ENCODE measurements at regions not wholly inside any gene's neighbourhood (a gene's known extent, or its start where the extent isn't known, plus 50 kb on each side); places are given as distances from the start of the nearest gene placed in this dataset.

GRCh38 chr3:126287536-126288241 lies 69.5 kb downstream of the KLF15 start:
- Histone ChIP-seq H3K79me2 (ENCODE audit: insufficient read depth, low read length) (no peaks in the 10 kb centered on the region), H3K9ac (ENCODE audit: low read length) (peak overlapping the region; percentile 69), H3K27ac (ENCODE audit: low read depth, low read length) (no peak overlapping the region), H3K9me3 (ENCODE audit: insufficient read depth, low read depth, low read length) (no peaks in the 10 kb centered on the region), H3K36me3 (ENCODE audit: insufficient read depth, low read length) (no peaks in the 10 kb centered on the region), H3K4me2 (ENCODE audit: low read length) (peak overlapping the region; percentile 91), H3K4me3 (ENCODE audit: insufficient read depth, low read depth, low read length) (peak overlapping the region; percentile 58), H3K4me1 (ENCODE audit: insufficient read depth, low read length) (peaks cover 10% of the 10 kb centered on the region), H3K27me3 (ENCODE audit: insufficient read depth, low read length) (peaks cover 40% of the 10 kb centered on the region), H4K20me1 (ENCODE audit: insufficient read depth, low read length) (no peaks in the 10 kb centered on the region), H2AFZ (ENCODE audit: low read depth, low read length) (peak overlapping the region; percentile 79)
- FAIRE-seq (no peak), DNase-seq (ENCODE audit: low read depth) (peak; percentile 42)
- TF ChIP-seq, protein P1, sequence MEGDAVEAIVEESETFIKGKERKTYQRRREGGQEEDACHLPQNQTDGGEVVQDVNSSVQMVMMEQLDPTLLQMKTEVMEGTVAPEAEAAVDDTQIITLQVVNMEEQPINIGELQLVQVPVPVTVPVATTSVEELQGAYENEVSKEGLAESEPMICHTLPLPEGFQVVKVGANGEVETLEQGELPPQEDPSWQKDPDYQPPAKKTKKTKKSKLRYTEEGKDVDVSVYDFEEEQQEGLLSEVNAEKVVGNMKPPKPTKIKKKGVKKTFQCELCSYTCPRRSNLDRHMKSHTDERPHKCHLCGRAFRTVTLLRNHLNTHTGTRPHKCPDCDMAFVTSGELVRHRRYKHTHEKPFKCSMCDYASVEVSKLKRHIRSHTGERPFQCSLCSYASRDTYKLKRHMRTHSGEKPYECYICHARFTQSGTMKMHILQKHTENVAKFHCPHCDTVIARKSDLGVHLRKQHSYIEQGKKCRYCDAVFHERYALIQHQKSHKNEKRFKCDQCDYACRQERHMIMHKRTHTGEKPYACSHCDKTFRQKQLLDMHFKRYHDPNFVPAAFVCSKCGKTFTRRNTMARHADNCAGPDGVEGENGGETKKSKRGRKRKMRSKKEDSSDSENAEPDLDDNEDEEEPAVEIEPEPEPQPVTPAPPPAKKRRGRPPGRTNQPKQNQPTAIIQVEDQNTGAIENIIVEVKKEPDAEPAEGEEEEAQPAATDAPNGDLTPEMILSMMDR (IDR thresholded peaks at IDR 0.05; ENCODE audit: insufficient read depth, low read depth, low read length), result no peak
- TF ChIP-seq EZH2 (IDR thresholded peaks at IDR 0.05; ENCODE audit: insufficient read depth, low read length), result no peak
- H3K36me3 Mint-ChIP-seq (ENCODE audit: low read depth, unreplicated experiment), result no peaks in the 10 kb centered on the region
- peak overlapping the region; percentile 54 for H3K4me3 Mint-ChIP-seq (ENCODE audit: unreplicated experiment)
- no peak overlapping the region for H3K27ac Mint-ChIP-seq (ENCODE audit: unreplicated experiment)
- H3K9me3 Mint-ChIP-seq (ENCODE audit: unreplicated experiment), result no peaks in the 10 kb centered on the region
- peaks cover 1% of the 10 kb centered on the region for H3K4me1 Mint-ChIP-seq (ENCODE audit: low read depth, unreplicated experiment)
- peaks cover 34% of the 10 kb centered on the region for H3K27me3 Mint-ChIP-seq (ENCODE audit: low read depth, unreplicated experiment)

DNA sequence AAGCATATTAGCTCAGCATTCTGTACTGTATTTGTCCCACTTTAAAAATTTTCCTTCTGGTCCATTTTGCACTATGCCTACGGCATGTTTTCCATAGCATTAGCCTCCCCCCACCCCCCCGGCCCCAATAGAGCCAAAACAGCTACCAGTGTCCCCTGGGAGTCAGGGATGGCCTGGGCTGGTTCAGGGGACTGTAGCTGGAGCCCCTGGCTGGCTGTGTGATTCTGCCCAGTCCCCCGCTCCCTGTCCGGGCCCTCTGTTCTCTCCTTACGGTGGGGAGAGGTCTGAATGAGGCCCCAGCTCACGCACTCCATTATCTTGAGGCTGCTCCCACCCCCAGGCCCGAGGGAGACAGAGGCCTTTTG lies 70.1 kb downstream of the KLF15 start:
- Histone ChIP-seq H3K27me3 (ENCODE audit: insufficient read depth, low read length) (peaks cover 40% of the 10 kb centered on the region), H3K4me1 (ENCODE audit: insufficient read depth, low read length) (peaks cover 10% of the 10 kb centered on the region), H4K20me1 (ENCODE audit: insufficient read depth, low read length) (no peaks in the 10 kb centered on the region), H3K4me2 (ENCODE audit: low read length) (peak overlapping the region; percentile 91), H3K9ac (ENCODE audit: low read length) (peak overlapping the region; percentile 69), H2AFZ (ENCODE audit: low read depth, low read length) (peak overlapping the region; percentile 79), H3K36me3 (ENCODE audit: insufficient read depth, low read length) (no peaks in the 10 kb centered on the region), H3K27ac (ENCODE audit: low read depth, low read length) (no peak overlapping the region), H3K79me2 (ENCODE audit: insufficient read depth, low read length) (no peaks in the 10 kb centered on the region), H3K4me3 (ENCODE audit: insufficient read depth, low read depth, low read length) (peak overlapping the region; percentile 58), H3K9me3 (ENCODE audit: insufficient read depth, low read depth, low read length) (no peaks in the 10 kb centered on the region)
- DNase-seq (ENCODE audit: low read depth) (no peak), FAIRE-seq (no peak)
- Mint-ChIP-seq H3K4me3 (ENCODE audit: unreplicated experiment) (peak overlapping the region; percentile 54), H3K4me1 (ENCODE audit: low read depth, unreplicated experiment) (no peaks in the 10 kb centered on the region), H3K27ac (ENCODE audit: unreplicated experiment) (no peak overlapping the region), H3K9me3 (ENCODE audit: unreplicated experiment) (no peaks in the 10 kb centered on the region), H3K36me3 (ENCODE audit: low read depth, unreplicated experiment) (no peaks in the 10 kb centered on the region), H3K27me3 (ENCODE audit: low read depth, unreplicated experiment) (peaks cover 33% of the 10 kb centered on the region)
- TF ChIP-seq, protein P1 (IDR thresholded peaks at IDR 0.05; ENCODE audit: insufficient read depth, low read depth, low read length), result no peak
- TF ChIP-seq EZH2 (IDR thresholded peaks at IDR 0.05; ENCODE audit: insufficient read depth, low read length), result no peak

- DNase-seq (ENCODE audit: low read depth) (no peak), FAIRE-seq (no peak)
- Mint-ChIP-seq H3K4me1 (ENCODE audit: low read depth, unreplicated experiment) (no peaks in the 10 kb centered on the region), H3K4me3 (ENCODE audit: unreplicated experiment) (no peak overlapping the region), H3K9me3 (ENCODE audit: unreplicated experiment) (no peaks in the 10 kb centered on the region), H3K36me3 (ENCODE audit: low read depth, unreplicated experiment) (no peaks in the 10 kb centered on the region), H3K27me3 (ENCODE audit: low read depth, unreplicated experiment) (peaks cover 18% of the 10 kb centered on the region), H3K27ac (ENCODE audit: unreplicated experiment) (no peak overlapping the region)
- TF ChIP-seq, protein P1 (IDR thresholded peaks at IDR 0.05; ENCODE audit: insufficient read depth, low read depth, low read length), result no peak
- TF ChIP-seq EZH2 (IDR thresholded peaks at IDR 0.05; ENCODE audit: insufficient read depth, low read length), result no peak
- H3K4me2 ChIP-seq (ENCODE audit: low read length), result no peak overlapping the region
- H3K9me3 ChIP-seq (ENCODE audit: insufficient read depth, low read depth, low read length), result no peaks in the 10 kb centered on the region
- no peak overlapping the region for H2AFZ ChIP-seq (ENCODE audit: low read depth, low read length)
- peaks cover 23% of the 10 kb centered on the region for H3K27me3 ChIP-seq (ENCODE audit: insufficient read depth, low read length)
- no peak overlapping the region for H3K27ac ChIP-seq (ENCODE audit: low read depth, low read length)
- H3K9ac ChIP-seq (ENCODE audit: low read length), result no peak overlapping the region
- H4K20me1 ChIP-seq (ENCODE audit: insufficient read depth, low read length), result no peaks in the 10 kb centered on the region
- peaks cover 10% of the 10 kb centered on the region for H3K4me1 ChIP-seq (ENCODE audit: insufficient read depth, low read length)
- H3K79me2 ChIP-seq (ENCODE audit: insufficient read depth, low read length), result no peaks in the 10 kb centered on the region
- H3K36me3 ChIP-seq (ENCODE audit: insufficient read depth, low read length), result no peaks in the 10 kb centered on the region
- H3K4me3 ChIP-seq (ENCODE audit: insufficient read depth, low read depth, low read length), result no peak overlapping the region
Measured at GRCh38 chr3:126285369-126285768, 71.8 kb downstream of the KLF15 start.

Measured in astrocyte (in vitro differentiated cells and primary cell).